ENCODE measurements at regions not wholly inside any gene's neighbourhood (a gene's known extent, or its start where the extent isn't known, plus 50 kb on each side); places are given as distances from the start of the nearest gene placed in this dataset.

GRCh38 chr5:175215906-175216305, 228.1 kb downstream of the DRD1 start:
- Histone ChIP-seq H3F3A (ENCODE audit: low read length, unreplicated experiment) (no peaks in the 10 kb centered on the region), H4K20me1 (ENCODE audit: low read length) (no peaks in the 10 kb centered on the region), H3K27me3 (ENCODE audit: low read length) (peaks cover 6% of the 10 kb centered on the region; the same call in 1 of the 2 replicates), H2AFZ (ENCODE audit: low read length) (no peak overlapping the region), H3K4me1 (ENCODE audit: insufficient read depth, low read length) (peaks cover 13% of the 10 kb centered on the region), H3K4me3 (ENCODE audit: low read length) (no peak overlapping the region), H3K36me3 (ENCODE audit: low read depth, low read length) (no peaks in the 10 kb centered on the region), H3K9me2 (replicated peaks; ENCODE audit: low read length) (no peaks in the 10 kb centered on the region), H3K9ac (ENCODE audit: low read length) (no peak overlapping the region), H3K4me2 (ENCODE audit: low read length) (no peak overlapping the region), H3K9me3 (ENCODE audit: low read length) (no peaks in the 10 kb centered on the region), H3K79me2 (ENCODE audit: low read length) (no peaks in the 10 kb centered on the region), H3K27ac (ENCODE audit: low read length) (no peak overlapping the region)
- POLR2A ChIA-PET (ENCODE audit: unreplicated experiment) = no interaction called here
- no peak for ATAC-seq
- CTCF ChIA-PET = no interaction called here
- no peak for TF ChIP-seq EZH2 (IDR thresholded peaks at IDR 0.05; ENCODE audit: low read length, unreplicated experiment)
- no TSS peak for BruUV-seq (replicated peaks)
- DNase-seq = no peak
- intact Hi-C loops (cut with micrococcal nuclease) = no loop called here

DNA sequence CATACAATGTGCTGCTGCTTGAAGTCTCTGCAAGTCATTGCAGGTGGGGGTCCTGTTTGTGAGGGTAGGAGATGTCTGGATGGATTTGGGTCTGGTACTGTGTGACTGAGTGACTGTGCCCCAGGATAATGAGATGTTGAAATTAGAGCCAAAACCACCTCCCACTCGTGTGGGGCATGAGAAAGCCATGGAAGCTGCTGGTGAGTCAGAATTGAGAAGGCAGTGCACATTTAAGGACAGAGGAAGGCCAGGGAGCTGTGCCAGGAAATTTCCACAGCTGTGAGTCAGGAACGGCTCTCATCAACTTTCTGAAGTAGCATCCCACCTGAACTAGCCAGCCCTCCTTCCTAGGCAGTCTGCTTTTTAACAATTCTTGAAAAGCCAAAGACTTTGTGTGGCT, 229.8 kb downstream of the DRD1 start:
- peak; percentile 74 for DNase-seq

GRCh38 chr5:175211956-175212756, 231.8 kb downstream of the DRD1 start:
- no peaks in the 10 kb centered on the region for H3K79me2 ChIP-seq (ENCODE audit: low read length)
- no peak for TF ChIP-seq EZH2phosphoT487 (IDR thresholded peaks at IDR 0.05; ENCODE audit: borderline replicate concordance, low read length)
- no peak overlapping the region for H3K9ac ChIP-seq (ENCODE audit: low read length)
- H3K9me3 ChIP-seq (ENCODE audit: low read length) = no peaks in the 10 kb centered on the region
- ATAC-seq (no peak), DNase-seq (no peak)
- ChIA-PET CTCF (no interaction called here), POLR2A (ENCODE audit: unreplicated experiment) (no interaction called here)
- H2AFZ ChIP-seq (ENCODE audit: low read length) = no peak overlapping the region
- no peaks in the 10 kb centered on the region for H4K20me1 ChIP-seq (ENCODE audit: low read length)
- peaks cover 13% of the 10 kb centered on the region for H3K4me1 ChIP-seq (ENCODE audit: insufficient read depth, low read length)
- intact Hi-C loops (cut with micrococcal nuclease) = no loop called here
- no peaks in the 10 kb centered on the region for H3K9me2 ChIP-seq (replicated peaks; ENCODE audit: low read length)
- no peak overlapping the region for H3K4me3 ChIP-seq (ENCODE audit: low read length)
- peaks cover 16% of the 10 kb centered on the region for H3K27me3 ChIP-seq (ENCODE audit: low read length)
- no TSS peak for BruUV-seq (replicated peaks)
- H3K27ac ChIP-seq (ENCODE audit: low read length) = no peak overlapping the region
- no peaks in the 10 kb centered on the region for H3K36me3 ChIP-seq (ENCODE audit: low read depth, low read length)
- H3K4me2 ChIP-seq (ENCODE audit: low read length) = no peak overlapping the region
- H3F3A ChIP-seq (ENCODE audit: low read length, unreplicated experiment) = no peaks in the 10 kb centered on the region

More for the DNA sequence above, 229.8 kb downstream of the DRD1 start:
- H3K9ac ChIP-seq (ENCODE audit: low read length) = no peak overlapping the region
- no peak overlapping the region for H3K4me2 ChIP-seq (ENCODE audit: low read length)
- ATAC-seq = no peak
- POLR2A ChIA-PET (ENCODE audit: unreplicated experiment) = no interaction called here
- no peaks in the 10 kb centered on the region for H3K79me2 ChIP-seq (ENCODE audit: low read length)
- no peaks in the 10 kb centered on the region for H4K20me1 ChIP-seq (ENCODE audit: low read length)
- no peak overlapping the region for H3K27ac ChIP-seq (ENCODE audit: low read length)
- BruUV-seq (replicated peaks) = no TSS peak
- CTCF ChIA-PET = no interaction called here
- no peaks in the 10 kb centered on the region for H3K36me3 ChIP-seq (ENCODE audit: low read depth, low read length)
- intact Hi-C loops (cut with micrococcal nuclease) = no loop called here
- TF ChIP-seq, protein P1, sequence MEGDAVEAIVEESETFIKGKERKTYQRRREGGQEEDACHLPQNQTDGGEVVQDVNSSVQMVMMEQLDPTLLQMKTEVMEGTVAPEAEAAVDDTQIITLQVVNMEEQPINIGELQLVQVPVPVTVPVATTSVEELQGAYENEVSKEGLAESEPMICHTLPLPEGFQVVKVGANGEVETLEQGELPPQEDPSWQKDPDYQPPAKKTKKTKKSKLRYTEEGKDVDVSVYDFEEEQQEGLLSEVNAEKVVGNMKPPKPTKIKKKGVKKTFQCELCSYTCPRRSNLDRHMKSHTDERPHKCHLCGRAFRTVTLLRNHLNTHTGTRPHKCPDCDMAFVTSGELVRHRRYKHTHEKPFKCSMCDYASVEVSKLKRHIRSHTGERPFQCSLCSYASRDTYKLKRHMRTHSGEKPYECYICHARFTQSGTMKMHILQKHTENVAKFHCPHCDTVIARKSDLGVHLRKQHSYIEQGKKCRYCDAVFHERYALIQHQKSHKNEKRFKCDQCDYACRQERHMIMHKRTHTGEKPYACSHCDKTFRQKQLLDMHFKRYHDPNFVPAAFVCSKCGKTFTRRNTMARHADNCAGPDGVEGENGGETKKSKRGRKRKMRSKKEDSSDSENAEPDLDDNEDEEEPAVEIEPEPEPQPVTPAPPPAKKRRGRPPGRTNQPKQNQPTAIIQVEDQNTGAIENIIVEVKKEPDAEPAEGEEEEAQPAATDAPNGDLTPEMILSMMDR (conservative IDR thresholded peaks at IDR 0.05; ENCODE audit: low read depth, low read length) = no peak
- no peak for TF ChIP-seq EZH2phosphoT487 (IDR thresholded peaks at IDR 0.05; ENCODE audit: borderline replicate concordance, low read length)
- no peak for TF ChIP-seq EZH2 (IDR thresholded peaks at IDR 0.05; ENCODE audit: low read length, unreplicated experiment)
- peaks cover 13% of the 10 kb centered on the region for H3K4me1 ChIP-seq (ENCODE audit: insufficient read depth, low read length)
- H3K27me3 ChIP-seq (ENCODE audit: low read length) = 0 out of 2 replicates have a peak, but pooled peaks cover under 1% of the 10 kb centered on the region
- H3K4me3 ChIP-seq (ENCODE audit: low read length) = no peak overlapping the region
- H3K9me2 ChIP-seq (replicated peaks; ENCODE audit: low read length) = no peaks in the 10 kb centered on the region
- H2AFZ ChIP-seq (ENCODE audit: low read length) = no peak overlapping the region
- H3K9me3 ChIP-seq (ENCODE audit: low read length) = no peaks in the 10 kb centered on the region
- H3F3A ChIP-seq (ENCODE audit: low read length, unreplicated experiment) = no peaks in the 10 kb centered on the region
